Esophagus squamous epithelium (tissue), 4 donors: ENCODE measurements at regions not wholly inside any gene's neighbourhood (a gene's known extent, or its start where the extent isn't known, plus 50 kb on each side); places are given as distances from the start of the nearest gene placed in this dataset.

Experiments
- POLR2A ChIP-seq, 4 donors: fragments of 450-650 bp; IDR thresholded peaks; one replicate each; pipeline ENCODE4 v1.6.1; 2017; ENCODE audit warnings: antibody characterized with exemption in 4 of 4, mild to moderate bottlenecking in 4 of 4, moderate library complexity in 3 of 4
- TF ChIP-seq, protein P1 (sequence below), 6 experiments: fragments of 450-650 bp in 4 of 6; fragments of 200-600 bp in 2 of 6; sonication (generic) in 2 of 6; IDR thresholded peaks; one replicate each; pipeline ENCODE4 v1.5.1; 2016 to 2019; ENCODE audit warnings: antibody characterized with exemption in 6 of 6, mild to moderate bottlenecking in 4 of 6, moderate library complexity in 4 of 6

- TF ChIP-seq, protein P1, sequence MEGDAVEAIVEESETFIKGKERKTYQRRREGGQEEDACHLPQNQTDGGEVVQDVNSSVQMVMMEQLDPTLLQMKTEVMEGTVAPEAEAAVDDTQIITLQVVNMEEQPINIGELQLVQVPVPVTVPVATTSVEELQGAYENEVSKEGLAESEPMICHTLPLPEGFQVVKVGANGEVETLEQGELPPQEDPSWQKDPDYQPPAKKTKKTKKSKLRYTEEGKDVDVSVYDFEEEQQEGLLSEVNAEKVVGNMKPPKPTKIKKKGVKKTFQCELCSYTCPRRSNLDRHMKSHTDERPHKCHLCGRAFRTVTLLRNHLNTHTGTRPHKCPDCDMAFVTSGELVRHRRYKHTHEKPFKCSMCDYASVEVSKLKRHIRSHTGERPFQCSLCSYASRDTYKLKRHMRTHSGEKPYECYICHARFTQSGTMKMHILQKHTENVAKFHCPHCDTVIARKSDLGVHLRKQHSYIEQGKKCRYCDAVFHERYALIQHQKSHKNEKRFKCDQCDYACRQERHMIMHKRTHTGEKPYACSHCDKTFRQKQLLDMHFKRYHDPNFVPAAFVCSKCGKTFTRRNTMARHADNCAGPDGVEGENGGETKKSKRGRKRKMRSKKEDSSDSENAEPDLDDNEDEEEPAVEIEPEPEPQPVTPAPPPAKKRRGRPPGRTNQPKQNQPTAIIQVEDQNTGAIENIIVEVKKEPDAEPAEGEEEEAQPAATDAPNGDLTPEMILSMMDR (IDR thresholded peaks at IDR 0.05): no peak
- no peak for TF ChIP-seq POLR2A (IDR thresholded peaks at IDR 0.05)
Observed at GRCh38 chr2:75964646-75965045, 253.9 kb upstream of the GCFC2 start.
